ENCODE measurements at regions not wholly inside any gene's neighbourhood (a gene's known extent, or its start where the extent isn't known, plus 50 kb on each side); places are given as distances from the start of the nearest gene placed in this dataset.

GRCh38 chr6:134654751-134655150, 295.1 kb downstream of the ALDH8A1 start:
- TF ChIP-seq CTCF (IDR thresholded peaks at IDR 0.05) (no peak), POLR2A (IDR thresholded peaks at IDR 0.05) (no peak)
- Histone ChIP-seq H3K4me3 (no peak overlapping the region), H3K27me3 (no peaks in the 10 kb centered on the region), H3K4me1 (no peaks in the 10 kb centered on the region), H3K9me3 (no peaks in the 10 kb centered on the region), H3K36me3 (no peaks in the 10 kb centered on the region), H3K27ac (no peak overlapping the region)
- no peak for DNase-seq
- intact Hi-C loops (cut with DNase I; ENCODE audit: low total_unique reads), result no loop called here

- TF ChIP-seq POLR2A (IDR thresholded peaks at IDR 0.05) (no peak), CTCF (IDR thresholded peaks at IDR 0.05) (no peak)
Measured at GRCh38 chr6:134651519-134651918, 298.4 kb downstream of the ALDH8A1 start.

GRCh38 chr6:134647861-134648260, 302.0 kb downstream of the ALDH8A1 start:
- no peak for DNase-seq
- H3K36me3 ChIP-seq, result no peaks in the 10 kb centered on the region
- no peaks in the 10 kb centered on the region for H3K27me3 ChIP-seq
- H3K4me3 ChIP-seq, result no peak overlapping the region
- intact Hi-C loops (cut with DNase I; ENCODE audit: low total_unique reads), result no loop called here
- no peaks in the 10 kb centered on the region for H3K4me1 ChIP-seq
- TF ChIP-seq CTCF (IDR thresholded peaks at IDR 0.05) (no peak), POLR2A (IDR thresholded peaks at IDR 0.05) (no peak)
- no peak overlapping the region for H3K27ac ChIP-seq
- H3K9me3 ChIP-seq, result no peaks in the 10 kb centered on the region

More at GRCh38 chr6:134651519-134651918, 298.4 kb downstream of the ALDH8A1 start:
- H3K27me3 ChIP-seq, result no peaks in the 10 kb centered on the region
- intact Hi-C loops (cut with DNase I; ENCODE audit: low total_unique reads), result no loop called here
- H3K36me3 ChIP-seq, result no peaks in the 10 kb centered on the region
- H3K27ac ChIP-seq, result no peak overlapping the region
- no peaks in the 10 kb centered on the region for H3K4me1 ChIP-seq
- no peaks in the 10 kb centered on the region for H3K9me3 ChIP-seq
- no peak overlapping the region for H3K4me3 ChIP-seq
- DNase-seq, result no peak

GRCh38 chr6:134642819-134643218, 307.1 kb downstream of the ALDH8A1 start:
- H3K9me3 ChIP-seq, result no peaks in the 10 kb centered on the region
- no peak for DNase-seq
- TF ChIP-seq CTCF (IDR thresholded peaks at IDR 0.05) (no peak), POLR2A (IDR thresholded peaks at IDR 0.05) (no peak)
- no peaks in the 10 kb centered on the region for H3K4me1 ChIP-seq
- H3K36me3 ChIP-seq, result no peaks in the 10 kb centered on the region
- H3K27me3 ChIP-seq, result no peaks in the 10 kb centered on the region
- H3K27ac ChIP-seq, result no peak overlapping the region
- no peak overlapping the region for H3K4me3 ChIP-seq
- intact Hi-C loops (cut with DNase I; ENCODE audit: low total_unique reads), result no loop called here

- TF ChIP-seq CTCF (IDR thresholded peaks at IDR 0.05) (no peak), POLR2A (IDR thresholded peaks at IDR 0.05) (no peak)
- intact Hi-C loops (cut with DNase I; ENCODE audit: low total_unique reads), result no loop called here
Measured at GRCh38 chr6:134642279-134642678, 307.6 kb downstream of the ALDH8A1 start.

More at GRCh38 chr6:134642279-134642678, 307.6 kb downstream of the ALDH8A1 start:
- Histone ChIP-seq H3K27me3 (no peaks in the 10 kb centered on the region), H3K4me1 (no peaks in the 10 kb centered on the region), H3K4me3 (no peak overlapping the region), H3K36me3 (no peaks in the 10 kb centered on the region), H3K27ac (peak overlapping the region in 1 of 2 donors; percentile 27), H3K9me3 (no peaks in the 10 kb centered on the region)
- DNase-seq, result no peak

Data from uterus (tissue), 3 donors.